ENCODE measurements at regions not wholly inside any gene's neighbourhood (a gene's known extent, or its start where the extent isn't known, plus 50 kb on each side); places are given as distances from the start of the nearest gene placed in this dataset.

- TF ChIP-seq EZH2 (IDR thresholded peaks at IDR 0.05; ENCODE audit: low read depth) (no peak), CTCF (conservative IDR thresholded peaks at IDR 0.05) (no peak)
Measured at GRCh38 chr10:47058961-47059391, 147.7 kb downstream of the PTPN20 start.
